Spleen (tissue), 11 donors: ENCODE measurements at regions not wholly inside any gene's neighbourhood (a gene's known extent, or its start where the extent isn't known, plus 50 kb on each side); places are given as distances from the start of the nearest gene placed in this dataset.

ENCODE experiments used
- DNase-seq: peaks from one replicate; pipeline ENCODE4 v3.0.0-alpha.2; 2020
- H3K27ac ChIP-seq, 8 donors: fragments of 200-600 bp; sonication (generic) in 7 of 8; 1 replicate in 4 of 8; 2 replicates in 4 of 8; pipeline versions ENCODE4 v1.5.0 to v1.8.0; 2016 to 2021; ENCODE audit warnings: inconsistent platforms in 4 of 8, mild to moderate bottlenecking in 4 of 8, moderate library complexity in 1 of 8
- H3K27me3 ChIP-seq, 7 donors: fragments of 200-600 bp; sonication (generic) in 6 of 7; replicated peaks in 1 of 7; 1 replicate in 4 of 7; 2 replicates in 3 of 7; pipeline versions ENCODE4 v1.5.0 to v1.8.0; 2016 to 2021; ENCODE audit warnings: inconsistent platforms in 3 of 7, mild to moderate bottlenecking in 1 of 7
- H3K36me3 ChIP-seq, 6 donors: fragments of 200-600 bp; sonication (generic) in 5 of 6; 1 replicate in 4 of 6; 2 replicates in 2 of 6; pipeline versions ENCODE4 v1.5.0 to v1.8.0; 2016 to 2021; ENCODE audit warnings: inconsistent platforms in 2 of 6
- H3K4me1 ChIP-seq, 6 donors: fragments of 200-600 bp; sonication (generic) in 5 of 6; 1 replicate in 3 of 6; 2 replicates in 3 of 6; pipeline versions ENCODE4 v1.5.0 to v1.8.0; 2016 to 2021; ENCODE audit warnings: inconsistent platforms in 3 of 6
- H3K4me3 ChIP-seq, 8 donors: fragments of 200-600 bp; sonication (generic) in 7 of 8; 1 replicate in 4 of 8; 2 replicates in 4 of 8; pipeline versions ENCODE4 v1.5.0 to v1.8.0; 2016 to 2021; ENCODE audit warnings: inconsistent platforms in 4 of 8, mild to moderate bottlenecking in 4 of 8, moderate library complexity in 2 of 8
- H3K9me3 ChIP-seq, 8 donors: fragments of 200-600 bp; sonication (generic) in 7 of 8; 1 replicate in 4 of 8; 2 replicates in 4 of 8; pipeline versions ENCODE4 v1.5.0 to v1.8.0; 2016 to 2021; ENCODE audit warnings: inconsistent platforms in 4 of 8
- POLR2A ChIP-seq, 3 donors: fragments of 450-650 bp; IDR thresholded peaks; one replicate each; pipeline ENCODE4 v1.5.1; 2017; ENCODE audit warnings: antibody characterized with exemption in 3 of 3, mild to moderate bottlenecking in 1 of 3
- POLR2AphosphoS5 ChIP-seq, 3 donors: sonication (generic); formaldehyde crosslinking; IDR thresholded peaks; one replicate each; pipeline ENCODE4 v1.5.1; 2017; ENCODE audit warnings: antibody characterized with exemption in 3 of 3
- WGBS, 5 donors: extraction: QIAGEN DNeasy Blood & Tissue Kit in 3 of 5; methylation state at CpG; one replicate each; pipeline versions ENCODE4 v1.1.5 to v1.1.7; 2013 to 2018; 5-methylcytosine and 5-hydroxymethylcytosine counted together
- intact Hi-C: fragments of 100-400 bp; cut with DNase I; formaldehyde crosslinking; loops from one replicate; pipeline ENCODE4 v1.15.0; 2023; ENCODE audit warnings: low total_unique reads
- TF ChIP-seq, protein P1 (sequence below), 11 experiments: fragments of 200-600 bp in 7 of 11; fragments of 450-650 bp in 4 of 11; sonication (generic) in 4 of 11; IDR thresholded peaks in 8 of 11; conservative IDR thresholded peaks in 3 of 11; 1 replicate in 7 of 11; 2 replicates in 4 of 11; pipeline versions ENCODE4 v1.4.0 to v1.8.0; 2016 to 2021; ENCODE audit warnings: antibody characterized with exemption in 11 of 11, inconsistent platforms in 4 of 11, mild to moderate bottlenecking in 1 of 11
- donor health status: healthy with polysubstance abuse.
- donor health status: DM: no; HTN: no; CAD: no; lungs with moderate emphysema.
- donor health status: DM: no; HTN: no; CAD: no.
- donor health status: Bipolar disorder and iron deficiency.
- donor health status: healthy.
- donor health status: DM: no; HTN: no; CAD: no.
- donor health status: DM: yes; HTN: yes; CAD: no.

DNA sequence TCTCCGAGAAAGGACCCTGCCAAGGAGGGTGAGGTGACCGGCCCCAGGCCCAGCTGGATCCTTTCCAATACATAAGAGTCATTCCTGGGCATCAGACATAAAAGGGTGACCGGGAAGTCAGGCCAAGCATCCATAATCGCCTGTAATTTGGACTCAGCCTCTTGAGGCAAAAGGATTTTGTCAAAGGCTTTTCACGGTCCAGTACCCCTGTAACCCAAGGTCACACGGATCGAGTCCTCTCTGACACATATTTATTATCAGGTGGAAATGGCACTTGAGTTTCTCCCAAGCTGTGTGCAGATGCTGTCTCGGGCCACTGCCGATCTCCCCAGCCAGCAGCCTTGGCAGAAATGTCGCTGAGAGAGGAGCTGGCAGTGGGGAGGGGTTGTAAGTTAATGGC, 556.5 kb downstream of the MN1 start:
- H3K9me3 ChIP-seq = no peaks in the 10 kb centered on the region
- intact Hi-C loops = no loop called here
- H3K4me3 ChIP-seq = no peak overlapping the region
- 63 to 78% (median 73%) methylated on average over 10 of the region's 10 CpGs for WGBS, 5 donors
- TF ChIP-seq, protein P1, sequence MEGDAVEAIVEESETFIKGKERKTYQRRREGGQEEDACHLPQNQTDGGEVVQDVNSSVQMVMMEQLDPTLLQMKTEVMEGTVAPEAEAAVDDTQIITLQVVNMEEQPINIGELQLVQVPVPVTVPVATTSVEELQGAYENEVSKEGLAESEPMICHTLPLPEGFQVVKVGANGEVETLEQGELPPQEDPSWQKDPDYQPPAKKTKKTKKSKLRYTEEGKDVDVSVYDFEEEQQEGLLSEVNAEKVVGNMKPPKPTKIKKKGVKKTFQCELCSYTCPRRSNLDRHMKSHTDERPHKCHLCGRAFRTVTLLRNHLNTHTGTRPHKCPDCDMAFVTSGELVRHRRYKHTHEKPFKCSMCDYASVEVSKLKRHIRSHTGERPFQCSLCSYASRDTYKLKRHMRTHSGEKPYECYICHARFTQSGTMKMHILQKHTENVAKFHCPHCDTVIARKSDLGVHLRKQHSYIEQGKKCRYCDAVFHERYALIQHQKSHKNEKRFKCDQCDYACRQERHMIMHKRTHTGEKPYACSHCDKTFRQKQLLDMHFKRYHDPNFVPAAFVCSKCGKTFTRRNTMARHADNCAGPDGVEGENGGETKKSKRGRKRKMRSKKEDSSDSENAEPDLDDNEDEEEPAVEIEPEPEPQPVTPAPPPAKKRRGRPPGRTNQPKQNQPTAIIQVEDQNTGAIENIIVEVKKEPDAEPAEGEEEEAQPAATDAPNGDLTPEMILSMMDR (IDR thresholded peaks at IDR 0.05 in 8 of 11, conservative IDR thresholded peaks at IDR 0.05 in 3 of 11) = no peak
- TF ChIP-seq POLR2AphosphoS5 (IDR thresholded peaks at IDR 0.05) = no peak
- no peak for TF ChIP-seq POLR2A (IDR thresholded peaks at IDR 0.05)
- H3K4me1 ChIP-seq = peaks cover 3 to 33% (median 6%) of the 10 kb centered on the region in 6 donors
- H3K27me3 ChIP-seq = peaks cover 0 to under 1% (median 0%) of the 10 kb centered on the region in 7 donors
- no peak overlapping the region for H3K27ac ChIP-seq
- DNase-seq = no peak
- H3K36me3 ChIP-seq = no peaks in the 10 kb centered on the region

DNA sequence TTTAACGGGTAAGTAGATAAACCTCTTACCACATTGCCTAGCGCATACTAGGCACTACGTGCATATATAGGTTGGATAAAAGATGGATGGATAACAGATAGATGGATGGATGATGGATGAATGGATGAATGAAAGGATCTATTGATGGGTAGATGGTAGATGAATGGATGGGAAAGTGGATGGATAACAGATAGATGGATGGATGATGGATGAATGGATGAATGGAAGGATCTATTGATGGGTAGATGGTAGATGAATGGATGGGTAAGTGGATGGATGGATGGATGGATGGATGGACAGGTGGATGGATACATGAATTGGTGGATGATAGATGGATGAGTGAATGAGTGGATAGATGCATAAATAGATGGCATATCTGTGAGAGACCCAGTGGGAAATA, 555.0 kb downstream of the MN1 start:
- TF ChIP-seq POLR2AphosphoS5 (IDR thresholded peaks at IDR 0.05) (no peak), POLR2A (IDR thresholded peaks at IDR 0.05) (no peak)
- TF ChIP-seq, protein P1 (IDR thresholded peaks at IDR 0.05 in 8 of 11, conservative IDR thresholded peaks at IDR 0.05 in 3 of 11) = no peak
- no peaks in the 10 kb centered on the region for H3K9me3 ChIP-seq
- intact Hi-C loops = no loop called here
- H3K27me3 ChIP-seq = no peaks in the 10 kb centered on the region
- H3K36me3 ChIP-seq = no peaks in the 10 kb centered on the region
- WGBS, 5 donors = 93 to 99% (median 95%) methylated on average over 3 of the region's 3 CpGs
- DNase-seq = no peak
- H3K27ac ChIP-seq = no peak overlapping the region
- no peak overlapping the region for H3K4me3 ChIP-seq
- H3K4me1 ChIP-seq = peaks cover 3 to 23% (median 6%) of the 10 kb centered on the region in 6 donors

DNA sequence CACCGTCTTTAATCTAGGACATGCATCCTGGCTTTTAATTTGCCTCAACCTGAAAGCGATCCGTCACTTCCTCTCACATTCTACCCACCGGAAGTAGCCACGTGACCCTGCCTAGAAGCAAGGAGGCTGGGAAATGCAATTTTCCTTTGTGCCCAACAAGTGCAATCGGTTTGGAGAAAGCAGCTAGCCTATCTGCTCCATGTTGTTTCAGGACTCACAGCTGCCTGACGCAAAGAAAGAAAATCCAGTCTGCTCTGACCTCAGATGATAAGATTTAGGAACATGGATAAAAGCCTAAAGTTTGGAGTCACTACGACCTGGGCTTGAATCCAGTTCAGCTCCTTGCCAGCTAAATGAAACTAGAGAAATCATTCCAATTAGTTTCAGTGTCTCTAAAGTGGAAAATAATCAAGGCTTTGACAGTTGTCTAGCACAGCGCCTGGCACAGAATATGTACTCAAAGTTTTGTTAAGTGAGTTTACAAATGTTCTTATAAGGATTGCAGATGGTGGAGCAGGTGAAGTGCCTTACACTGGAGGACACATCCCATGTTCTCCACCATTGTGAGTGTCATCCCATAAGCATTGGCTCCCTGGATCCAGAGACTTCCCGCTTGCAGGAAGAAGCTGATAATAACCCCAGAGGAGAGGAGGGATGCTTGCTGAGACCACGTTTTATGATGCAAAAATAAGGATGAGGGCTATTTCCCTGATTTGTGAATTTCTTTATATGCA, 553.7 kb downstream of the MN1 start:
- peaks cover 0 to 12% (median 0%) of the 10 kb centered on the region in 6 donors for H3K4me1 ChIP-seq
- no peaks in the 10 kb centered on the region for H3K27me3 ChIP-seq
- H3K4me3 ChIP-seq = peak overlapping the region in 1 of 8 donors; percentile 6
- no peak for DNase-seq
- H3K36me3 ChIP-seq = no peaks in the 10 kb centered on the region
- no peak overlapping the region for H3K27ac ChIP-seq
- intact Hi-C loops = no loop called here
- whole genome bisulfite sequencing, 5 donors = 37 to 41% (median 40%) methylated on average over 11 of the region's 11 CpGs
- H3K9me3 ChIP-seq = no peaks in the 10 kb centered on the region
- TF ChIP-seq, protein P1 (IDR thresholded peaks at IDR 0.05 in 8 of 11, conservative IDR thresholded peaks at IDR 0.05 in 3 of 11) = no peak
- TF ChIP-seq POLR2AphosphoS5 (IDR thresholded peaks at IDR 0.05) (no peak), POLR2A (IDR thresholded peaks at IDR 0.05) (no peak)

DNA sequence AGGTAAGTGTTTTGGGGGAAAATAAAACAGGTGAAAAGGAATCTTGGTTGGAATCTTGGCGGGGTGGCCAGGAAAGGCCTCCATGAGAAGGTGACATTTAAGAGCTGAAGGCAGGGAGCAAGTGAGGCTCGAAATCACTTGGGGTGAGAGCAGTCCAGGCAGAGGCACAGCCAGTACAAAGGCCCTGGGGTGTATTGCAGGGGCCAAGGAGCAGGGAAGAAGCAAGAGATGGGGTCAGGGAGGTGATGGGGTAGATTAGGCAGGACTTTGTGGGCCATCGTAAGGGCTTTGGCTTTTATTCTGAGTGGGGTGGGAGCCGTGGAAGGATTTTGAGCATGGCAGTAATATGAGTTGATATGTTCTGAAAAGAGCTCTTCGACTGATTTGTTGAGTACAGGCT, 551.1 kb downstream of the MN1 start:
- WGBS, 5 donors = 71 to 88% (median 85%) methylated on average over 5 of the region's 5 CpGs
- no peak for TF ChIP-seq POLR2A (IDR thresholded peaks at IDR 0.05)
- no peak for TF ChIP-seq POLR2AphosphoS5 (IDR thresholded peaks at IDR 0.05)
- Histone ChIP-seq H3K4me3 (no peak overlapping the region), H3K4me1 (peaks cover 0 to 12% (median 0%) of the 10 kb centered on the region in 6 donors), H3K27me3 (no peaks in the 10 kb centered on the region), H3K9me3 (peaks cover 0 to 14% (median 10%) of the 10 kb centered on the region in 8 donors), H3K36me3 (no peaks in the 10 kb centered on the region), H3K27ac (no peak overlapping the region)
- intact Hi-C loops = no loop called here
- DNase-seq = no peak
